ENCODE measurements at regions not wholly inside any gene's neighbourhood (a gene's known extent, or its start where the extent isn't known, plus 50 kb on each side); places are given as distances from the start of the nearest gene placed in this dataset.

DNA sequence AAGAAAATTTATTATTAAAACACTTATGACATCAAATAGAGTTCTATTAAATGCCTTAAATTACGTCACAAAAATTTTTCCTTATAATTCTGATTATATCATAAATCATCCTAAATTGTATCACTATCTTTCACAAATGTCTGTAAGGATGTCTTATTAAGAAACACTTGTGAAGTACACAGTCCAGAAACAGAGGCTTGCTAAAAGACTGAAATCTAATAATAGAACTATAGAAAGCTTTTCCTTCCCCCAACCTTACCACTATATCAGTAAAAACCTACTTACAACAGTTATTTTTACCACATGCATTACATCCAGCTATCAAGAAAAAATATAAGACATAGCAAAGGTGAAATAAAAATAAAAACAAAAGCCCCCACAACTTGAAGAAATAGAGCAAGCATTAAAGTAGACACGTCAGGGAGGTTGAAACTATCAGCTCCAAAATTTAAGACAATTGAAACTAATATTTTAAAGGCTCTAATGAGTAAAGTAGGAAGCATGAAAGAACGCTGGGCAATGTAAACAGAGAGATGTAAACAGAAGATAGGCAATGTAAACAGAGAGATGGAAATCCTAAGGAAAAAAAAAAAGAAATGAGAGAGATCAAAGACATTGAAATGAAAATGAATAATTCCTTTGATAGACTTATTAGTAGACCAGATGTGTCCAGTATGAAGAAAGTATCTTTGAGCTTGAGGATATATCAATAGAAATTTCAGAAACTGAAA lies 94.9 kb upstream of the TECRL start:
- Histone ChIP-seq H3K36me3 (ENCODE audit: control insufficient read depth, insufficient read depth, low read length) (no peaks in the 10 kb centered on the region), H3K4me1 (ENCODE audit: control insufficient read depth, insufficient read depth, low read length) (no peaks in the 10 kb centered on the region), H3K9me3 (ENCODE audit: control insufficient read depth, insufficient read depth, low read length) (no peaks in the 10 kb centered on the region), H3K4me3 (ENCODE audit: low read depth, low read length) (no peak overlapping the region), H3K27ac (ENCODE audit: low read depth, low read length) (no peak overlapping the region), H3K27me3 (ENCODE audit: control insufficient read depth, insufficient read depth, low read length) (no peaks in the 10 kb centered on the region)
- no peak for DNase-seq (ENCODE audit: low read depth in 4 of 6, low spot score in 6 of 6)
- 83% methylated on average over 1 of the region's 3 CpGs for WGBS (ENCODE audit: insufficient coverage)

GRCh38 chr4:64503416-64503815 lies 94.2 kb upstream of the TECRL start:
- Histone ChIP-seq H3K9me3 (ENCODE audit: control insufficient read depth, insufficient read depth, low read length) (no peaks in the 10 kb centered on the region), H3K27ac (ENCODE audit: low read depth, low read length) (no peak overlapping the region), H3K36me3 (ENCODE audit: control insufficient read depth, insufficient read depth, low read length) (no peaks in the 10 kb centered on the region), H3K4me1 (ENCODE audit: control insufficient read depth, insufficient read depth, low read length) (no peaks in the 10 kb centered on the region), H3K27me3 (ENCODE audit: control insufficient read depth, insufficient read depth, low read length) (no peaks in the 10 kb centered on the region), H3K4me3 (ENCODE audit: low read depth, low read length) (no peak overlapping the region)
- WGBS (ENCODE audit: insufficient coverage): no CpG with 5 or more reads among the region's 2 CpGs
- DNase-seq (ENCODE audit: low read depth in 4 of 6, low spot score in 6 of 6): no peak

GRCh38 chr4:64497491-64497890 lies 88.2 kb upstream of the TECRL start:
- peak in 2 of 6 donors; percentile 26 to 42 for DNase-seq (ENCODE audit: low read depth in 4 of 6, low spot score in 6 of 6)
- H3K27me3 ChIP-seq (ENCODE audit: control insufficient read depth, insufficient read depth, low read length): no peaks in the 10 kb centered on the region
- no CpG with 5 or more reads among the region's 1 CpG for WGBS (ENCODE audit: insufficient coverage)
- H3K27ac ChIP-seq (ENCODE audit: low read depth, low read length): no peak overlapping the region
- no peaks in the 10 kb centered on the region for H3K36me3 ChIP-seq (ENCODE audit: control insufficient read depth, insufficient read depth, low read length)
- H3K4me3 ChIP-seq (ENCODE audit: low read depth, low read length): no peak overlapping the region
- H3K9me3 ChIP-seq (ENCODE audit: control insufficient read depth, insufficient read depth, low read length): no peaks in the 10 kb centered on the region
- no peaks in the 10 kb centered on the region for H3K4me1 ChIP-seq (ENCODE audit: control insufficient read depth, insufficient read depth, low read length)

GRCh38 chr4:64495946-64496345 lies 86.7 kb upstream of the TECRL start:
- DNase-seq (ENCODE audit: low read depth in 4 of 6, low spot score in 6 of 6): peak in 1 of 6 donors; percentile 72
- Histone ChIP-seq H3K4me1 (ENCODE audit: control insufficient read depth, insufficient read depth, low read length) (no peaks in the 10 kb centered on the region), H3K9me3 (ENCODE audit: control insufficient read depth, insufficient read depth, low read length) (no peaks in the 10 kb centered on the region), H3K36me3 (ENCODE audit: control insufficient read depth, insufficient read depth, low read length) (no peaks in the 10 kb centered on the region), H3K27ac (ENCODE audit: low read depth, low read length) (no peak overlapping the region), H3K4me3 (ENCODE audit: low read depth, low read length) (no peak overlapping the region), H3K27me3 (ENCODE audit: control insufficient read depth, insufficient read depth, low read length) (no peaks in the 10 kb centered on the region)
- no CpG with 5 or more reads among the region's 1 CpG for WGBS (ENCODE audit: insufficient coverage)

- WGBS (ENCODE audit: insufficient coverage): 52% methylated on average over 2 of the region's 2 CpGs
- Histone ChIP-seq H3K27ac (ENCODE audit: low read depth, low read length) (no peak overlapping the region), H3K4me1 (ENCODE audit: control insufficient read depth, insufficient read depth, low read length) (no peaks in the 10 kb centered on the region), H3K27me3 (ENCODE audit: control insufficient read depth, insufficient read depth, low read length) (no peaks in the 10 kb centered on the region), H3K9me3 (ENCODE audit: control insufficient read depth, insufficient read depth, low read length) (no peaks in the 10 kb centered on the region), H3K36me3 (ENCODE audit: control insufficient read depth, insufficient read depth, low read length) (no peaks in the 10 kb centered on the region), H3K4me3 (ENCODE audit: low read depth, low read length) (no peak overlapping the region)
- DNase-seq (ENCODE audit: low read depth in 4 of 6, low spot score in 6 of 6): no peak
These were observed 80.4 kb upstream of the TECRL start for GRCh38 chr4:64489628-64490027.

DNA sequence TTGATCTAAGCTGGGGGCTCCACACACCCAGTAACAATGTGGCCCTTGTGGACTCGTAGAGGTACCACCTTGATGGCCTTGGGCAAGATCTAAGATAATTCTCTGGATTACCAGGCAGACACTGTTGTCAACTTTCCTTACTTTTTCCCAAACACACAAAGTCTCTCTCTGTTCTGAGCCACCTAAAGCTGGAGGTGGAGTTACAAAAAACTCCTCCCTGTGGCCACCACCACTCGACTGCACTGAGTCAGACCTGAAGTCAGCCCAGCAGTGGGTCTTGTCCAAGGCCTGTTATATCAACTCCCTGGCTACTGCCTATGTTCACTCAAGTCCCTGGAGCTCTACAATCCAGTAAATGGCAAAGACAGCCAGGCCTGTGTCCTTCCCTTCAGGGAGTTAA lies 70.1 kb upstream of the TECRL start:
- WGBS (ENCODE audit: insufficient coverage): 90% methylated on average over 2 of the region's 2 CpGs
- no peak overlapping the region for H3K4me3 ChIP-seq (ENCODE audit: low read depth, low read length)
- H3K36me3 ChIP-seq (ENCODE audit: control insufficient read depth, insufficient read depth, low read length): no peaks in the 10 kb centered on the region
- H3K4me1 ChIP-seq (ENCODE audit: control insufficient read depth, insufficient read depth, low read length): no peaks in the 10 kb centered on the region
- H3K27ac ChIP-seq (ENCODE audit: low read depth, low read length): no peak overlapping the region
- H3K27me3 ChIP-seq (ENCODE audit: control insufficient read depth, insufficient read depth, low read length): no peaks in the 10 kb centered on the region
- DNase-seq (ENCODE audit: low read depth in 4 of 6, low spot score in 6 of 6): no peak
- no peaks in the 10 kb centered on the region for H3K9me3 ChIP-seq (ENCODE audit: control insufficient read depth, insufficient read depth, low read length)

DNA sequence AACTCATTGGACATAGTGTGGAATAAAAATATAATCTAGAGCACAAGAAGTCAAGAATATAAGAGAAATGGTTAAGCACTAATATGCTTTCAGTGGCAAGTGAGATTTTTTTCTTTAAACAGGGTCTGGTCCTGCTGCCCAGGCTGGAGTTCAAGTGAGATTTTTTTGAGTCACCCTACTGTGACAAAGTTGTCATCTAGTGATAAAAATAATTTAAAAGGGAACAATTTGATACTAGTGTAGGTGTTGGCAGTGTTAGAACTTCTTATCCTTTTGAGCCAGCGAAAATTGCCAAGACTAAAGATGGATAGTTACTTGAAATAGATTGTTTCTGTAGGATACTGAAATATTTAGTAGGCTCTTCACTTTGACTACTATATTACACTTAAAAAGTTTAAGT lies 67.9 kb upstream of the TECRL start:
- Histone ChIP-seq H3K36me3 (ENCODE audit: control insufficient read depth, insufficient read depth, low read length) (no peaks in the 10 kb centered on the region), H3K4me1 (ENCODE audit: control insufficient read depth, insufficient read depth, low read length) (no peaks in the 10 kb centered on the region), H3K4me3 (ENCODE audit: low read depth, low read length) (no peak overlapping the region), H3K9me3 (ENCODE audit: control insufficient read depth, insufficient read depth, low read length) (no peaks in the 10 kb centered on the region), H3K27me3 (ENCODE audit: control insufficient read depth, insufficient read depth, low read length) (no peaks in the 10 kb centered on the region), H3K27ac (ENCODE audit: low read depth, low read length) (no peak overlapping the region)
- DNase-seq (ENCODE audit: low read depth in 4 of 6, low spot score in 6 of 6): no peak
- WGBS (ENCODE audit: insufficient coverage): no CpG with 5 or more reads among the region's 1 CpG

DNA sequence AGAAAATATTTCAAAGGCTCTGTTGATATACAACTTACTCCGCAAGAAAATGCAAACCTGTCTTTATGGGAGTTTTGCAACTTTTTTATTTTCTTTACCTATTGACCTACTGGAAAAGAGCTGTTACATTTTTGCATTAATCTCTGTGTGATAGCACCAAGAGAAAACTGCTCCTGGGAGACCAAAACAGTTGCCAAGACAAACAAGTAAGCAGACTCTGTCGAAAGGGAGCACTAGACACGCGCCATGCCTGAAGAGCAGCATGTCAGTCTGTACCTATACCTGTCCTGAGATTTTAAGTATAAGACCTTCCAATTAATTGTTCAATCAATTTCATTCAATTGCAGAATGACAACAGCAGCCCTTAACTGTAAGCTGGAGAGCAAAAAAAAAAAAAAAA lies 56.0 kb upstream of the TECRL start:
- 71% methylated on average over 1 of the region's 4 CpGs for WGBS (ENCODE audit: insufficient coverage)
- H3K9me3 ChIP-seq (ENCODE audit: control insufficient read depth, insufficient read depth, low read length): no peaks in the 10 kb centered on the region
- H3K27ac ChIP-seq (ENCODE audit: low read depth, low read length): no peak overlapping the region
- no peaks in the 10 kb centered on the region for H3K4me1 ChIP-seq (ENCODE audit: control insufficient read depth, insufficient read depth, low read length)
- no peak for DNase-seq (ENCODE audit: low read depth in 4 of 6, low spot score in 6 of 6)
- H3K27me3 ChIP-seq (ENCODE audit: control insufficient read depth, insufficient read depth, low read length): no peaks in the 10 kb centered on the region
- H3K4me3 ChIP-seq (ENCODE audit: low read depth, low read length): no peak overlapping the region
- H3K36me3 ChIP-seq (ENCODE audit: control insufficient read depth, insufficient read depth, low read length): no peaks in the 10 kb centered on the region

DNA sequence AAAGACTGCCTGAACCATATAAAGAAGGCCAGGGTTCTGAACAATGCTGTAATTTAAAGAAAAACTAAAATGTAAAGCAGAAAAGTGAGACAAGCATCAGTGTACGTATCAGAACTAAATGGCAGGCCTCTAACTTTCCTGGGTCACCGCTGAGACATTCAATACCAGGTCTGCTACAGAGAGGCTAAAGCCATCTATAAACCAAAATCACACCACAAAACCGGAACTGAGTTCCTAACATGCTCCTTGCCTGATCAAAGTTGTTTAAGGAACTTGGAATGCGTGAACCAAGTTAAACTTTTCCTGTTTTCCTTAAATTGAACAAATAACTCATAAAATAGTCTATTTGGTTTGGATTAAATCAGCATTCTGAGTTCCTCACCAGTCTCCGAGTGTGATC lies 55.3 kb upstream of the TECRL start:
- H3K4me1 ChIP-seq (ENCODE audit: control insufficient read depth, insufficient read depth, low read length): no peaks in the 10 kb centered on the region
- no peaks in the 10 kb centered on the region for H3K36me3 ChIP-seq (ENCODE audit: control insufficient read depth, insufficient read depth, low read length)
- no peaks in the 10 kb centered on the region for H3K9me3 ChIP-seq (ENCODE audit: control insufficient read depth, insufficient read depth, low read length)
- H3K27me3 ChIP-seq (ENCODE audit: control insufficient read depth, insufficient read depth, low read length): no peaks in the 10 kb centered on the region
- no peak overlapping the region for H3K27ac ChIP-seq (ENCODE audit: low read depth, low read length)
- no peak for DNase-seq (ENCODE audit: low read depth in 4 of 6, low spot score in 6 of 6)
- no peak overlapping the region for H3K4me3 ChIP-seq (ENCODE audit: low read depth, low read length)
- 63% methylated on average over 1 of the region's 5 CpGs for WGBS (ENCODE audit: insufficient coverage)
